HG03139 (cell line): ENCODE measurements at regions not wholly inside any gene's neighbourhood (a gene's known extent, or its start where the extent isn't known, plus 50 kb on each side); places are given as distances from the start of the nearest gene placed in this dataset.

Experiments
- ATAC-seq: cut with Tn5 transposase; IDR thresholded peaks from one replicate; pipeline ENCODE4 v1.9.1; 2021; ENCODE audit not compliant: unreplicated experiment

DNA sequence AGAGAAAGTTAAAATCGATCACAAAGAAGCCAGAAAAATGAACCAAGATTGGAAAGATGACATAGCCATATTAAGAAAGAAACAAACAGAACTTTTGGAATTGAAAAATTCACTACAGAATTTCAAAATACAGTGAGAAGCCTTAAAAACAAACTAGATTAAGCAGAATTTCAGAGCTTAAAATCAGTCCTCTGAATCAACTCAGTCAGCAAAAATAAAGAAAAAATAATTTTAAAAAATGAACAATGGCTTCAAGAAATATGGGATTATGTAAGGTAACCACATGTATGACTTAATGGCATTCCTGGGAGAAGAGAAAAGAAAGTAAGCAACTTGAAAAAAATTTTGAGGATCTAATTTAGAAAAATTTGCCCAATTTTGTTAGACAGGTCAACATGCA, 696.2 kb downstream of the TSN start:
- ATAC-seq = no peak

DNA sequence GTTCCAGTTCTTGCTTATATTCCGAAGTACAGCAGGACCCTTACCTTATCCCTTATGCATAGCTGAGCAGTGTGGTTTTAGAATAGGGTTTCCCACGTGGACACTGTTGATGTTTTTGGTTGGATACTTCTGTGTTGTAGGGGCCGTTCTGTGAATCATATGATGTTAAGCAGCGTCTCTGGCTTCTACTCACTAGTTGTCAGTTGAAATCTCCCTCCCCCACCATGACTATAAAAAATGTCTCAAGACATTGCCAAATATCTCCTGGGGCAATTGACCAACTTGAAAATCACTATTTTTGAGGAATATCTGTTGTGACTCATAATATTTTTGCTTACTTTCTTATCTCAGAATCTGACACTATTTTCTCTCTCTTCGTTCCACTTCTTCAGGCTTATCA, 713.7 kb downstream of the TSN start:
- ATAC-seq = no peak

DNA sequence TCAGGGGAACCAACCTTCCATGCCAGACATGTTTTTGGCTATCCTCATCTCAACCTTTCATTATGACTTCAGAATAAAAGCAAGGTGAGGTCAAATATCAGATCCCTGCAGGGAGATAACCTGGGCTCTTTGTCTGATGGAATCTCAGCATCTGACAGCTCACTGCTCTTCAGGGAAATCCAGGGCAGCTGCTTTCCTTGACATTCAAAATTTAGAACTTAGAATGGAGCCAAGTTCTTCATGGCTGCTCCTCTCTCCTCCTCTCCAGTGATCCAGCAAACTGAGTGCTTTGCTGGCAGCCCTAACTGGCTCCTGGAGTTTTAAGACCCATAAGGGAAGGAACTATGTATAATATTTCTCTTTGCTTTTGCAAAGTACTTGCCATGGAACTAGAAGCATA, 716.3 kb downstream of the TSN start:
- no peak for ATAC-seq

DNA sequence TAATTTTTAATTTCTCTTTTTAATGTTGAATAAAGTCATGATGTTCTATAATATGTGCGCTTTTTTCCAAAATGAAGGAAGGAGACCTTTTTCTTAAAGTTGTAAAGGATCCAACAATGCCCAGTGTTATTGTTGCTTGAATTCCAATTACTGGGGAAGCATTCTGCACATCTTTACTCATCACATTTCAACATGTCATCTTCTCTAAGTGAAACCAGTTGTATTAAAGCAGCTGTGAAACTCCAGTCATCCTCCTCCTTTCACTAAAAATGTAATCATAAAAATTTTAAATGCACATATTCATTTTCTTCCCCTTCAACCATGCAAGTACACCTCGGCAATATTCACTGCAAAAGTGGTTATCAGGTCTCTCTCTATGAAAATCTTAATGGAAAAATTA, 722.7 kb downstream of the TSN start:
- no peak for ATAC-seq

DNA sequence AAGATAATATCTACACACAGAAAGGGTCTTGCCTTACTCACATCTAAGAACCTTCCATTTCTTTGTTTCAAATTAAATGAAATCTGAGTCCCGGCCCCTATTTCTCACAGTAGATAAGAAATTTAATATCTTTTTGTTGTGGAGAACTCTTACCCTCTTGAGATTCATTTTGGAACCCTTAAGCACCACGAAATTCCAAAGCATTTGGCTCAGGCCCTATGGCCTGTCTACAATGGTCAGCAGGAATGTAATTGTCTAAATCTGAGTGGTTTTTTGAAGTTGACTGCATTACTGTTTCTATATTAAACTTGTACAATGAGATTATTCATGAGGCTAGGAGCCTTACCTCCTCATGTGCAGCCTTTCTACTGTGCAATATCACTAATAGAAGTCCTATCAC, 723.3 kb downstream of the TSN start:
- ATAC-seq = no peak

DNA sequence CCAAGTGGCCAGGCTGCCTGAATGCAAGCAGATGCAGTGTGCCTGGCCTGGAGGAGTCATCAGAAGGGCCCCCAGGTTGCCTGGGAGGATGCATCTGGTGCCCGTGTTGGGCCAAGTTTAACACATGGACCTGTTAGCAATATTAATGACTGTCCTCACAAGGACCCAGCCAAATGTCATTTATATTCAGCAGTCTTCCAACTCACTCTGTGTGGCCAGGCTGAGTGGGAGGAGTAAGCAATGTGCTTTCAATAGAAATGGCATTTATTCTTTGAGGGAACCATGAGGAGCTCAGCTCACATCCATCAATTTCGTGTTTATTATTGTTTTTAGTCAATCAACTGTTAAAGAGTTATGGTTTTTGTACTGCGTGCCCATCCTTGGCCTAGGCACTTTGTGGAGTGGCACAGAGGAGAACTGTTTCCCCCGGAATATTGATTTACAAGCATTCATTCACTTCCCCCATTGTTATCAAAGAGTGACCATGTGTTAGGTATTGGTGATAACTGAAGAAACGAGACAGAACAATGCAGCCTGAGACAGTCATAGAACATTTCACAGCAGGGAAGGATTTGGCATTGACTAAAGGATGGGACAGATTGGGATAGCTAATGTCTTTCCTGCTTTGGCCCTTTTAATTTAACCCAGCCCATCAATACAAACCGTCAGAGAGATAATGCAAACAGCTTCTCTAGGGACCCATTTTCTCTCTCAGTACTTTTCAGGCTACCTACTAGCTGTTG, 725.2 kb downstream of the TSN start:
- no peak for ATAC-seq

DNA sequence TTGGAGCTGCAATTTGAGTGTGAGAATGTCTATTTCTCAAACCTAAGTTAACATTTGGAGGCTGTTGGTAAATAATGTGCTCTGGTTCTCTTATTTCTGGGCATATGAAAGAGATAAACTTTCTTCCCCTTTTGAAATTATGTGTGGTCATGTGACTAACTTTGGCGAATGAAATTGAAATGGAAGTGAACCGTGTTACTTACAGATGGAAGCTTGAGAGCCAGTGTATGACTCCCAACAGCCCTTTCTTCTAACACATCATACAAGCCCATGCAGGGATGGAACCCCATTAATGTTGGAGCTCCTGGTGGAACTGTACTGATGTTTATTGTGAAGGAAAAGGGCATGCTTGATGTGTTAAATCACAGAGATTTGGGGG, 725.8 kb downstream of the TSN start:
- no peak for ATAC-seq

DNA sequence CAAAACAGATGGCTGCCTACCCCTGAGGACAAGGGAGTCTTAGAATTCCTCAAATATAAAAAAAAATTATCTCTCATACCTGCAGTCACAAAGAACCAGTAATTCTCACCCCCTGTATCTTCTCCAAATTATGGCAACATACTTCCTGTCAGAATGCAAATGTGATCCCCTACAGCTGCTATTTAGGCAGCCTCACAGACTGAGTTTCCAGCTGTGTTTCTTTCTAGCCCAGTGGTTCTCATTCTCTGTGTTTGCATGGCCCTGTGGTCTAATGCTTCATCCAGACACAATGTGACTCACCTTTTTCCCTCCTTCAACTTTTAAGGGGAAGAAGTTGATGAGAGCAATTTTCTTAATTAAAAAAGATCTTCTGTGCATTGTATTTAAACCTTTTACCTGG, 726.3 kb downstream of the TSN start:
- no peak for ATAC-seq

DNA sequence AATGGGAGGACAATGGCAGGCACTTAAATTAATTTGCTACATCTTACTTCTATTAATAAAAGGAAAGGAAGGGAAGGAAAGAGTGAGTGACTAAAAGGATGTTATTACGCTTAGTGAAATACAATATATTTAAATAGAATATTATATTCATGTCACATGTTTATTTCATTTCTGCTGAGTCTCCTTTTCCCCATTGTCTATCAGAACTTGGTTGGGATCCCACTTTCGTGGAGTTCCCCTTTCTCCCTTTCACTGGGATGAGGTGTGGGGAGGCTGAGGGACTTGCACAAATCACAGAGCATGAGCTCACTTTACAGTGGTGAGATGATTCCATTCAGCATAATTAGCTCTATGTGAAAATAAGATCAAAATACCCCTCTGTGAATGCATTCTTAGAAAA, 730.6 kb downstream of the TSN start:
- ATAC-seq = no peak

DNA sequence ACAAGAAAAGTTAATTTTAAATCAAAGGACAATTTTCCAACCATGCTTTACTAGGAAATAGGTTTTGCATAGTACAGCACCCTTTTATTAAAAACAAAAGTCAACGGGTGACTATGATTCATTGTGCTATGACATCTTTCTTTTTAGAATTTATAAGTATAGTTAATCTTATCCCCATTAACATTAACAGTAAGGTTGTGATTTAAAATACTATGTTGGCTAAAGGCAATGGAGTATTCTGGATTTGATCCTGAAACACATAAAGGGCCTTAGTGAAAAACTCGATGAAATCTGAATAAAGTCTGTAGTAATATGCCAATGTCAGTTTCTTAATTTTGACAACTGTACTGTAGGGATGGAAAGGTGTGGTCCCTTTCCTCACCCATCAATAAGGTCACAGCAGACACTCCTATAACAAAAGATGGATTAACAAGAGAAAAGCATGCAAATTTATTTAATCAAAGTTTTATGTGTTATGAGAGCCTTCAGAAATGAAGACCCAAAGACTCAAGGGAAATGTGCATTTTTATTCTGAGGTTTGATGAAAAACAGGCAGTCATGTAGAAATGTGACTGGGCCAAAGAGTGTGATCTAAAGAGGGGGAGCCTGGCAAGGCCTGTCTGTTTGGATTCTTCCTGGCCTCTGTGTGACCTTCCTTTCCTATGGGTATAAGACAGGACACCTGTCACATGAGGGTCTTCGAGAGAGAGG, 731.4 kb downstream of the TSN start:
- ATAC-seq = no peak

DNA sequence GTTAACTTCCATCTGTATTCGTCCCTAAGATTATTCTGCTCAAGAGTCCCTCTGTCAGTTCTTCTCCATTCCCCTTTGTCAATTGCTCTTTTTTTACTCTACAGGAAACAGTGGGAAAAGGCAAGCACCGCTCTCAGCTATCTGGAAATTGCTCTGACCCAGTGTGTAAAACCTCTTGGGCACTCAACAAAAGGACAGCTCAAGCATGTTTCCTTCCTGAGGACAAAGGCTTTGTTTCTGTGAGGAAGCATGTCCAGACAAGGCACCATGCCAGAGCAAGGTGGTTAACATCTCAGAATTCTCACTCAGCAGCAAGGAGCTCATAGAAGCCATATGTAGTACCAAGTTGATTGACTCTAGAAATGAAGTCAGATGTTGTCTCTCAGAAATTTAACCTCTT, 735.6 kb downstream of the TSN start:
- ATAC-seq = no peak

DNA sequence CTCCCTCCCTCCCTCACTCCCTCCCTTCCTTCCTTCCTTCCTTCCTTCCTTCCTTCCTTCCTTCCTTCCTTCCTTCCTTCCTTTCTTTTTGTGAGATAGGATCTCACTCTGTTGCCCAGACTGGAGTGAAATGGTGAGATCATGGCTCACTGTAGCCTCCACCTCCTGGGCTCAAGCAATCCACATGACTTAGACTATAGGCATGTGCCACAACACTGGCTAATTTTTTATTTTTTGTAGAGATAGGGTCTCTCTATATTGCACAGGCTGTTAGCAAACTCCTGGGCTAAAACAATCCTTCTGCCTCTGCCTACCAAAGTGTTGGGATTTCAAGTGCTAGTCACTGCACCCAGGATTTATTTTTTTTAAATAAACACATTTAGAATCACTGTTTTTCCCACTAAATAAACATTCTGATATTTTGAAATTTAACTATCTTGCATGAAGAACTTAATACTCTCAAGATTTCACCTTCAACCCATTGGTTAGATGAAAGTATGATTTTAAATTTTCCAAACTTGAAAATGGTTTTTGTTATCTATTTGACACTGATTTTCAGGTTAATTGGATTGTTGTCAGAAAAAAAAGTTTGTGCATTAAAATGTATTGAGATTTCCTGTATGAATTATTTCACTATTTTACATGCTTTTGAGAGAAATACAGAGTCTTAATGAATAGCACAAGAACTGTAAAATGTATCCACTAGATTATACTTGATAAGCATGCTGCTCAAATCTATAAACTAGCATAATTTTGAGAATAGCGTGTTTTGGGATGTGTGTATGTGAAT, 745.1 kb downstream of the TSN start:
- ATAC-seq = no peak

DNA sequence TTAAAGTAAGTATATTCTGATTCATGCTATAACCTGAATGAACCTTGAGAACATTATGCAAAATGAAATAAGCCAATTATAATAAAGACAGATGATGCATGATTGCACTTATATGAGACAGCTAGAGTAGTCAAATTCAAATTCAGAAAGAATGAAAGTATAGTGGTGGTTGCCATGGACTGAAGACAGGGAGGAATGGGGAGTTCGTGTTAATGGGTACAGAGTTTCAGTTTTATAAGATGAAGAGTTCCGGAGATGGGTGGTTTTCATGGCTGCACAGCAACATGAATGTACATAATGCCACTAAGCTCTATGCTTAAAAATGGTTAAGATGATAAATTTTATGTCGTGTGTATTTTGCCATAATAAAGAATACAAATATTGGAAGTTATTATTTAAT, 751.2 kb downstream of the TSN start:
- ATAC-seq = no peak

DNA sequence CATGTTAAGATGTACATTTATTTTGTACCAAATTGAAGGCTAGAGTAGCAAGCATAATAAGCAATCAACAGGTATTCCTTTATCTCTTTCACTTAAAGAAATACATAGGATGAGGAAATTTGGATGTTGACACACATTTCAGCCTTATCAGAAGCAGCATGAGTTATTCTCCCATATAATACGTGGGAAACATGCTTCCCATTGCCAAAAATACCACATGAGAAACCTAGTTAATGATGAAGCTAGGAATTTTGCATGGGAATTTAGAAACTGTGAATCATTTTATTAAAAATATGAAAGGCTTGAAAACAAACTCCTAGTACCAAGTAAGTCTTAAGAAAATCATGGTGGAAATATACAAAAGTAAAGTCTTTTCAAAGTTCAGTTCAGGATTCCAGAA, 751.8 kb downstream of the TSN start:
- no peak for ATAC-seq

DNA sequence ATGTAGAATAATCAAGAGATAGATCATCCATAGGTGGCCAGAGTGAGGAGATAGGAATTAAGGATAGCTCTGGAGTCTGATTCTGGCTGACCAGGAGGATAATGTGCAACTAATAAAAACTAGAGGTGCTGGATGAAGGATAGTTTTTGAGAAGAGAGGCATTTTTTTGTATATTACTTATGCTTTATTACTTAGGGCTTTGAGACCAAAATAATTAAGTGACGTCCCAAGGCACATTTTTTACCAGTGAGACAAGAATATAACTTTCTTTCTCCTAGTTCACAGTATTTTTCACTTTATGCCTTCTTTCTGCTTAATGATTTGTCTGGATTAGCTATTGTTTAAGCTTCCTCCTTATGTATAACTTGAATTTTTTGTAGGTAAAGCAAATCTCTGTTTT, 756.6 kb downstream of the TSN start:
- no peak for ATAC-seq

DNA sequence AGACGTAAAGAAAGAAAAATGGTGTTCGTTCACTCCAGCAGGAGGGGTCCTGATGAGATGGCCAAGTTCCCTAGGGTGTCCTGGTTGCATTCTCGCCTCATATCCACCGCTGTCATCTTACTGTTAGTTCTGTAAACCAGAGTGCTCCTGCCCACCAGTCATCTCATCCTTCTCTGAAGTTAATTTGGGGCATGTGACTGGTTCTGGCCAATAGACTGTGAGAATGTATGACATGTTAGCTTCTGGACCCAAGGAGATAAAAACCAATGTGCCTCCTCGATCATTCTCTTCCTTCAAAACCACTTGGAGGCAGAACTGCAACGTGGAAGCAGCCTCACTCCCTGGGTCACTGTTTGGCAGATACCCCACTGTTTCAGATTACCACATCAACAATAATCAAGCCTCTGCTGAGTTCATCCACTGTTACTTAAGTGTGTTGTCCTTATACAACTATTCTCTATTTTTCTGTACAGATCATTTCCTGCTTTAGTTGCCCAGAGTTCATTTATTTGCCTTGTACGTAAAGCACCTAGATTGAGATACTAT, 759.1 kb downstream of the TSN start:
- ATAC-seq = no peak

DNA sequence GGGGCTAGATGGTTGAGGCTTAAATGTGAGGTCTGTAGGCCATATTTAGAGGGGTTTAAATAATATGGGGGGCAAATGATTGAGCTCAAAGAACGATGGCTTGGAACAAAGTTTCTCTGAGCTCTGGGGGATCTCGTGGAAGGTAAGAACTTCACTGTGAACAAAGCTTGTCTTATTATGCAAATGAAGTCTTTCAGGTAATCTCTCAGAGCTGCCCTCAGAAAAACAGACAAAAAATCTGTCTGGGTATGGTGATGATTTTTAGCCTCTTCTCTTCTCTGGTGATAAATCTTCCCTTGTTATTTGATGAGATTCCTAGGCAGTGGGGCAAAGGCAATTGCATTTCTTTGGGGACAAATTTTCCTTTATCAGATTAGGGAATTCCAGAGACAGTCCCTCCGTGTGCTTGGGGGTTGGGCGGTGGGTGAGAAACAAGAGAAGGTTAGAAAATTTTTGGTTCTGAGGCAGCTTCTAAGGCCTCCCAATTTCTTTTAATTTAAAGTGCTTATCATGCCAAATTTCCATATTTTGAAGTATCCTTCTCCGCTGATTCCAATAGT, 760.4 kb downstream of the TSN start:
- no peak for ATAC-seq

DNA sequence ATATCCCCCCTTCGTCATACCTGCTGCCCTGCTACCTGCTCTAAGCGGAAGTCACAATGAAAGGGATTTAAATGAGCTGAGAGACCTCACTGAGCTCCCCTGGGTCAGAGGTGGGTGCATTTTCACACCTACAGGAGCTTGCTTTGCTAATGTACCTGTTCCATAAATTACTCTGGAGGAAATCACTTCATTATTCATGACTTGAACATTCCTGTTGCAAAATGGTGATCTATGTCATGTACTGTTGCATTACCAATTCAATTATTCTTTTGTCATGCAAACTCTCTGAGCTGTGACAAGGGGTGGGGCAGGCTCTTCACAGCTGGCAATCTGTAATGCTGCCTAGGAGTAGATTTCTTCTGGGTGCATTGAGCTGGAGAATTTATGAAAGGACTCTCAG, 761.3 kb downstream of the TSN start:
- ATAC-seq = no peak

DNA sequence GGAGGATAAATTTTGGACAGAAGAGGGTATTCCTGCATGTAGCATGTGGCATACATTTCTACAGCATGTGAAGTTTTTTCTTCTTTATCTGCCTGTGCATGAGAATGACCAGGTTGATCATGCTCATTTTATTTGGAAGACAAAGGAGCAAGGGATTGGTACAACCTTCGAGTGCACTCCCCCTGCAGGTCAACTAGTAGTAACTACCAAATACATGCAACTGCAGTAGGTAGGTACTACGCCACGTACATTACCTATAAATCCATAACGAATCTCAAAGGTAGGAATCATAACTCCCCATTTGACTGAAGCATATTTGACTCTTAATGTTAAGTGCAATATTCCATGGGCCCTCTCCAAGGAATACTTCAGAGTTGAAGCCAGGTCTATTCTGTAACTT, 763.9 kb downstream of the TSN start:
- no peak for ATAC-seq

DNA sequence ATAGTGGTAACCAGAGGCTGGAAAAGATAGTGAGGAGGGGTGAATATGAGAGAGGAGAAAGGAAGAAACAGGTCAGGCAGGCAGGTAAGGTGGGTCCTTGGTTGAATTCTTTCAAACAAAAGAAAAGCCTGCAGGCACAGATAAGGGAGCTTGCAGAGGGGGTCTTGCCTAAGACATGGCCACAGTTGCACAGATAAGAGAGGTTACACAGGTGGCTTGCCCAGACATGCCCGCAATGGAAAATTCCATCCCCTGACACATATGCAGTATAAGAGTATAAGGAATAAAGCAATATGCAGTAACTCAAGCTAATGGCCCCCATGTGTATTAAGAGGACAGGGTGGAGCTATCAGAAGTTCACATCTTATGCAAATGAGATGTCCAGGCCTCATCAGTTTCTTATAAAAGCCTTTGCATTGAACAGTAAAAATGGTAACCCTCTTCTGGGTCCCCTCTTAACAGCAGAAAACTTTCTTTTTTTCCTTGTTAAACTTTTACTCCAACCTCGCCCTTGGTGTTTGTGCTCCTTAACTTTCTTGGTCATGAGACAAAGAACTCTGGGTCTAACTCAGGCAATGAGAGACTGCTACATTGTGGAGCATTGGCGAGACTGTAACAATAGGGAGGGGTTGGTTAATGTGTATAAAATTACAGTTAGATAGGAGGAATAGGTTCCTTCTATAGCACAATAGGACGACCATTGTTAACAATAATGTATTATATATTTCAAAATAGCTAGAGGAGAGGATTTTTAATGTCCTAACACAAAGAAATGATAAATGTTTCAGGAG, 764.6 kb downstream of the TSN start:
- no peak for ATAC-seq

DNA sequence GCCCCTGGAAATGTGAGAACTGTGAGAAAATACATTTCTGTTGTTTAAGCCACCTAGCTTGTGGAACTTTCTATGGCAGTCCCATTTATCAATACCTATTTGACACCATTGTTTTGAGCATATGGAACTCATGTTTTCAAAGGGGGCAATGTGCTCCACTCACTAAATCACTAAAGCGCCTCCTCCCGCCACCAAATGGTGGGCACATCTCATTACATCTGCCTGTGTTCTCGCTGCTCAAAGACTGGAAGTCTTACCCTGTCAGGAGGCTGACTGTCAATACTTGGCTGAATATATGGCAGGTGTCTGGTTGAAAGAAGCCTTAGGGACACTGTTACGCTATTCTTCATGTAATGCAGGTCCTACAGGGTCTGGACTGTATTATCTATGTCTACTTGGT, 767.7 kb downstream of the TSN start:
- ATAC-seq = no peak
